Ovary (tissue), 7 donors: ENCODE measurements at regions not wholly inside any gene's neighbourhood (a gene's known extent, or its start where the extent isn't known, plus 50 kb on each side); places are given as distances from the start of the nearest gene placed in this dataset.

Experiments
- DNase-seq, 5 donors: peaks; one replicate each; pipeline ENCODE4 v3.0.0-alpha.2; 2019 to 2020
- H3K27ac ChIP-seq, 2 donors: fragments of 200-600 bp; one replicate each; pipeline versions ENCODE4 v1.5.1 to v1.8.0; 2019 to 2022
- H3K27me3 ChIP-seq: fragments of 200-600 bp; one replicate; pipeline ENCODE4 v1.8.0; 2022
- H3K36me3 ChIP-seq: fragments of 200-600 bp; sonication (generic); one replicate; pipeline ENCODE4 v1.5.1; 2019
- H3K4me1 ChIP-seq: one replicate; pipeline ENCODE4 v1.8.1; 2013; ENCODE audit warnings: mild to moderate bottlenecking, moderate library complexity; ENCODE audit not compliant: insufficient read depth
- H3K4me3 ChIP-seq: fragments of 200-600 bp; sonication (generic); one replicate; pipeline ENCODE4 v1.5.1; 2017
- H3K9me3 ChIP-seq, 2 donors: fragments of 200-600 bp in 1 of 2; sonication (generic) in 1 of 2; one replicate each; pipeline versions ENCODE4 v1.5.1 to v1.8.1; 2013 to 2019; ENCODE audit warnings: mild to moderate bottlenecking in 1 of 2, moderate library complexity in 1 of 2
- CTCF ChIP-seq, 3 donors: fragments of 450-650 bp in 2 of 3; fragments of 200-600 bp in 1 of 3; IDR thresholded peaks; one replicate each; pipeline versions ENCODE4 v1.5.1 to v1.8.0; 2016 to 2022; ENCODE audit warnings: antibody characterized with exemption in 3 of 3, mild to moderate bottlenecking in 1 of 3
- EP300 ChIP-seq: sonication (generic); formaldehyde crosslinking; IDR thresholded peaks from one replicate; pipeline ENCODE4 v1.6.1; 2017; ENCODE audit warnings: antibody characterized with exemption
- POLR2A ChIP-seq: fragments of 450-650 bp; IDR thresholded peaks from one replicate; pipeline ENCODE4 v1.6.1; 2017; ENCODE audit warnings: antibody characterized with exemption, mild to moderate bottlenecking, moderate library complexity
- WGBS, 3 donors: extraction: QIAGEN DNeasy Blood & Tissue Kit in 1 of 3; methylation state at CpG; one replicate each; pipeline versions ENCODE4 v1.1.5 to v1.1.7; 2013 to 2017; 5-methylcytosine and 5-hydroxymethylcytosine counted together
- intact Hi-C, 4 donors: fragments of 100-400 bp; cut with DNase I; formaldehyde crosslinking; loops; one replicate each; pipeline versions ENCODE4 v1.11.0 to v1.15.1; 2022 to 2023
- donor health status: DM: no; HTN: no; CAD: no; lungs with moderate emphysema.
- donor health status: DM: no; HTN: no; CAD: no.
- donor health status: Bipolar disorder and iron deficiency.
- donor health status: DM: no; HTN: no; CAD: no.
- donor health status: DM: yes; HTN: yes; CAD: no.

- Histone ChIP-seq H3K36me3 (no peaks in the 10 kb centered on the region), H3K4me1 (no peaks in the 10 kb centered on the region), H3K27me3 (no peaks in the 10 kb centered on the region), H3K9me3 (no peaks in the 10 kb centered on the region), H3K27ac (no peak overlapping the region), H3K4me3 (no peak overlapping the region)
- intact Hi-C loops = no loop called here
- WGBS, 3 donors = 82 to 88% (median 86%) methylated on average over 3 of the region's 3 CpGs
- no peak for DNase-seq
- TF ChIP-seq EP300 (no peak), CTCF (IDR thresholded peaks at IDR 0.05) (no peak), POLR2A (no peak)
Observed at GRCh38 chr5:17732351-17732923, 98.2 kb downstream of the TAF11L14 start.

- Histone ChIP-seq H3K9me3 (no peaks in the 10 kb centered on the region), H3K27ac (no peak overlapping the region), H3K36me3 (no peaks in the 10 kb centered on the region), H3K4me1 (no peaks in the 10 kb centered on the region), H3K4me3 (no peak overlapping the region), H3K27me3 (no peaks in the 10 kb centered on the region)
- intact Hi-C loops = no loop called here
- no peak for DNase-seq
- TF ChIP-seq EP300 (no peak), POLR2A (no peak), CTCF (IDR thresholded peaks at IDR 0.05) (no peak)
- 17 to 21% (median 20%) methylated on average over 2 of the region's 2 CpGs for WGBS, 3 donors
Observed at GRCh38 chr5:17734011-17734410, 99.8 kb downstream of the TAF11L14 start.

GRCh38 chr5:17735761-17736160 lies 101.5 kb downstream of the TAF11L14 start:
- intact Hi-C loops = no loop called here

GRCh38 chr5:17737092-17737491 lies 102.8 kb downstream of the TAF11L14 start:
- no peaks in the 10 kb centered on the region for H3K4me1 ChIP-seq
- no peaks in the 10 kb centered on the region for H3K27me3 ChIP-seq
- H3K4me3 ChIP-seq = no peak overlapping the region
- H3K9me3 ChIP-seq = no peaks in the 10 kb centered on the region
- intact Hi-C loops = no loop called here
- no peak for DNase-seq
- H3K36me3 ChIP-seq = no peaks in the 10 kb centered on the region
- 88 to 93% (median 92%) methylated on average over 2 of the region's 2 CpGs for WGBS, 3 donors
- TF ChIP-seq EP300 (no peak), CTCF (IDR thresholded peaks at IDR 0.05) (no peak), POLR2A (no peak)
- H3K27ac ChIP-seq = no peak overlapping the region

More at GRCh38 chr5:17735761-17736160, 101.5 kb downstream of the TAF11L14 start:
- Histone ChIP-seq H3K27me3 (no peaks in the 10 kb centered on the region), H3K36me3 (no peaks in the 10 kb centered on the region), H3K27ac (no peak overlapping the region), H3K4me3 (no peak overlapping the region), H3K9me3 (no peaks in the 10 kb centered on the region), H3K4me1 (no peaks in the 10 kb centered on the region)
- TF ChIP-seq EP300 (no peak), POLR2A (no peak), CTCF (IDR thresholded peaks at IDR 0.05) (no peak)
- DNase-seq = no peak
- WGBS, 3 donors = 57 to 74% (median 68%) methylated on average over 4 of the region's 4 CpGs
